ENCODE measurements at regions not wholly inside any gene's neighbourhood (a gene's known extent, or its start where the extent isn't known, plus 50 kb on each side); places are given as distances from the start of the nearest gene placed in this dataset.

DNA sequence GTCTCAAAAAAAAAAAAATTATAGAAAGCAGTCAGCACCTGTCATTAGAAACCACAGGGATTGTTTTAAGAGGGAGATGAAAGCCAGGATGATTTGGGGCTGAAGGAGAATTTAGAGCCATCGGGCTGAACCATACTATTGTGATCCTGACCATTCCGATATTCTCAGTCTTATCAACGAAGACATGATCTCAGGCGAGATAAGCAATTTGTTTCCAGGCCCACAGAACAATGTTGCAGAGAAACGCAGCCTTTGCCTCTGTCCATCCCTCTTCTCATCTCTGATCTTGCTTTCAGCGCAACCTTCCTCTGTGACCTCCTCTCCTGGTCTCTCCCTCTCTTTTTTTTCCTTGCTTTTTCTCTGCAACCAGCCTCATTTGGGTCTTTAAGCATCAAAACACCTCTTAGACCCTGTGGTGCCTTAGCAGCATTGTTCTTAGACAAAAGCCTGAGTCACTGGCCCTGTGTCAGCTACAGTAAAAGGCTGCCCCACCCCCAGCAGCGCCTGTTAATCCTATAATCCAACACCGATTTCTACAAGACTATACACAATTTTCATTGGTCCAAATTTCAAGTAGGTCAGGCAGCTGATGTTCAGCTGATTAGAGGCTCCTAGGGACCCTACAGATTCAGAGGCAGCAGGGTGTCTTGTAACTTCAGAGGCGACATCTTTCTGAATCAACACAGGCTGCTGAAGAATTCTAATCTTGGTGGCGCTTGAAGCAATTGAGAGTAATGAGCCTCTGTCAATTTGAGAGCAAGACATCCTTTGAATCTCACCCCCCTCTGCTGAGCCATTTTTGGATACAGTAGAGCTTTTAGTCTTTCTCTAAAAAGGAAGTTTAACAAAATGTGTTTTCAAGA lies 206.0 kb downstream of the NCK2 start:
- no peak overlapping the region for H2AFZ ChIP-seq (replicated peaks)
- peaks cover 28% of the 10 kb centered on the region for H3F3A ChIP-seq (ENCODE audit: low read depth)
- peak overlapping the region; percentile 57 for H3K4me2 ChIP-seq
- no peak overlapping the region for H3K9ac ChIP-seq
- H3K36me3 ChIP-seq: no peaks in the 10 kb centered on the region
- H3K27me3 ChIP-seq: peaks cover 82% of the 10 kb centered on the region
- H3K4me1 ChIP-seq: peaks cover 52% of the 10 kb centered on the region
- no peak overlapping the region for H3K27ac ChIP-seq
- H4K20me1 ChIP-seq (ENCODE audit: low read depth): peaks cover 8% of the 10 kb centered on the region
- Mint-ChIP-seq H3K27me3 (ENCODE audit: insufficient read depth, low read depth) (peaks cover 24% of the 10 kb centered on the region), H3K4me3 (peak overlapping the region; percentile 17), H3K9me3 (no peaks in the 10 kb centered on the region), H3K4me1 (peaks cover 60% of the 10 kb centered on the region), H3K27ac (peak overlapping the region; percentile 16), H3K36me3 (peaks cover 3% of the 10 kb centered on the region)
- no peaks in the 10 kb centered on the region for H3K9me3 ChIP-seq (ENCODE audit: low read depth)
- H3K4me3 ChIP-seq: peak overlapping the region; percentile 18
- DNase-seq (ENCODE audit: low spot score): peak; percentile 93
- TF ChIP-seq, protein P1, sequence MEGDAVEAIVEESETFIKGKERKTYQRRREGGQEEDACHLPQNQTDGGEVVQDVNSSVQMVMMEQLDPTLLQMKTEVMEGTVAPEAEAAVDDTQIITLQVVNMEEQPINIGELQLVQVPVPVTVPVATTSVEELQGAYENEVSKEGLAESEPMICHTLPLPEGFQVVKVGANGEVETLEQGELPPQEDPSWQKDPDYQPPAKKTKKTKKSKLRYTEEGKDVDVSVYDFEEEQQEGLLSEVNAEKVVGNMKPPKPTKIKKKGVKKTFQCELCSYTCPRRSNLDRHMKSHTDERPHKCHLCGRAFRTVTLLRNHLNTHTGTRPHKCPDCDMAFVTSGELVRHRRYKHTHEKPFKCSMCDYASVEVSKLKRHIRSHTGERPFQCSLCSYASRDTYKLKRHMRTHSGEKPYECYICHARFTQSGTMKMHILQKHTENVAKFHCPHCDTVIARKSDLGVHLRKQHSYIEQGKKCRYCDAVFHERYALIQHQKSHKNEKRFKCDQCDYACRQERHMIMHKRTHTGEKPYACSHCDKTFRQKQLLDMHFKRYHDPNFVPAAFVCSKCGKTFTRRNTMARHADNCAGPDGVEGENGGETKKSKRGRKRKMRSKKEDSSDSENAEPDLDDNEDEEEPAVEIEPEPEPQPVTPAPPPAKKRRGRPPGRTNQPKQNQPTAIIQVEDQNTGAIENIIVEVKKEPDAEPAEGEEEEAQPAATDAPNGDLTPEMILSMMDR (IDR thresholded peaks at IDR 0.05): no peak
- TF ChIP-seq EZH2phosphoT487 (IDR thresholded peaks at IDR 0.05) (peak; percentile 53), EZH2 (IDR thresholded peaks at IDR 0.05) (no peak)
- H3K79me2 ChIP-seq (ENCODE audit: low read depth): no peaks in the 10 kb centered on the region

DNA sequence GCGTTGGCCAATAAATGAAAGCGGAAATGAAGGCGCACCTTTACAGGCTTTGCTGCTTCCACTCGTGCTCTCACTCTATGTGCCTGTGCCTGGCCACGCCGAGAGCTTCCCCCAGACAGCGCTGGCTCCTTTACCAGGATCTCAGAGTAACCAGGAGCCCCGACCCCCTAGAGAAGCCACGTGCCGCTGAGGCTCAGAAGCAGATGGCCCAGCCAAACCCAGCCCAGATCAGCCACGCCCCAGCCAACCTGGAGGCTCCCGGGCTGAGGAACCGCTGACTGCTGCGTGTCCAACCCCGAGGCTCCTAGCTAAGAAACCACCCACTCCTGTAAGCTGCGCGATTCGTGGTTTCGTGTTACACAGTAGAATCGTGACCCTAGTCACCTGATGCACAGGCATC lies 199.3 kb downstream of the NCK2 start:
- Histone ChIP-seq H3K36me3 (no peaks in the 10 kb centered on the region), H4K20me1 (ENCODE audit: low read depth) (no peaks in the 10 kb centered on the region), H2AFZ (replicated peaks) (no peak overlapping the region), H3K4me1 (peaks cover 9% of the 10 kb centered on the region), H3K4me3 (no peak overlapping the region), H3K27ac (no peak overlapping the region), H3K9me3 (ENCODE audit: low read depth) (no peaks in the 10 kb centered on the region), H3F3A (ENCODE audit: low read depth) (no peaks in the 10 kb centered on the region), H3K79me2 (ENCODE audit: low read depth) (no peaks in the 10 kb centered on the region), H3K9ac (no peak overlapping the region), H3K27me3 (peaks cover 45% of the 10 kb centered on the region), H3K4me2 (no peak overlapping the region)
- Mint-ChIP-seq H3K4me1 (peaks cover 14% of the 10 kb centered on the region), H3K36me3 (peaks cover 4% of the 10 kb centered on the region), H3K27ac (no peak overlapping the region), H3K27me3 (ENCODE audit: insufficient read depth, low read depth) (peaks cover 17% of the 10 kb centered on the region), H3K4me3 (no peak overlapping the region), H3K9me3 (peaks cover 14% of the 10 kb centered on the region)
- TF ChIP-seq, protein P1 (IDR thresholded peaks at IDR 0.05): no peak
- TF ChIP-seq EZH2phosphoT487 (IDR thresholded peaks at IDR 0.05) (no peak), EZH2 (IDR thresholded peaks at IDR 0.05) (no peak)
- no peak for DNase-seq (ENCODE audit: low spot score)

All from neural progenitor cell (in vitro differentiated cells).